GM23338 (cell line): ENCODE measurements at regions not wholly inside any gene's neighbourhood (a gene's known extent, or its start where the extent isn't known, plus 50 kb on each side); places are given as distances from the start of the nearest gene placed in this dataset.

ENCODE experiments used
- ATAC-seq: fragments of 200-7000 bp; cut with Tn5 transposase; 3 replicates; pipeline ENCODE4 v1.9.1; 2020
- DNase-seq: peaks from one replicate; pipeline ENCODE4 v3.0.0-alpha.2; 2015; ENCODE audit warnings: low spot score
- H2AFZ ChIP-seq: fragments of 200-600 bp; sonication (generic); 2 replicates; pipeline ENCODE4 v1.8.0; 2016; ENCODE audit warnings: antibody characterized with exemption, mild to moderate bottlenecking, moderate library complexity
- H3F3A ChIP-seq: fragments of 200-600 bp; sonication (generic); replicated peaks from 2 replicates; pipeline ENCODE4 v1.8.0; 2017; ENCODE audit warnings: antibody characterized with exemption, mixed run types, low read depth
- H3K27ac ChIP-seq: fragments of 200-600 bp; sonication (generic); 2 replicates; pipeline ENCODE4 v1.6.1; 2016; ENCODE audit warnings: low read depth
- H3K27me3 ChIP-seq: fragments of 200-600 bp; sonication (generic); 2 replicates; pipeline ENCODE4 v1.8.0; 2016; ENCODE audit warnings: mild to moderate bottlenecking, mixed run types, moderate library complexity; ENCODE audit not compliant: insufficient read depth
- H3K36me3 ChIP-seq: fragments of 200-600 bp; sonication (generic); 2 replicates; pipeline ENCODE4 v1.8.0; 2016; ENCODE audit warnings: mild to moderate bottlenecking; ENCODE audit not compliant: insufficient read depth
- H3K4me1 ChIP-seq: fragments of 200-600 bp; sonication (generic); 2 replicates; pipeline ENCODE4 v1.8.0; 2016; ENCODE audit warnings: mild to moderate bottlenecking, moderate library complexity; ENCODE audit not compliant: insufficient read depth
- H3K4me2 ChIP-seq: fragments of 200-600 bp; sonication (generic); 2 replicates; pipeline ENCODE4 v1.7.1; 2017; ENCODE audit warnings: mixed run types
- H3K4me3 ChIP-seq: fragments of 200-600 bp; sonication (generic); 2 replicates; pipeline ENCODE4 v1.6.1; 2016; ENCODE audit warnings: mixed run types
- H3K79me2 ChIP-seq: fragments of 200-600 bp; sonication (generic); replicated peaks from 2 replicates; pipeline ENCODE4 v1.8.0; 2017; ENCODE audit warnings: mild to moderate bottlenecking; ENCODE audit not compliant: insufficient read depth
- H3K9me2 ChIP-seq: fragments of 200-600 bp; sonication (generic); 2 replicates; pipeline ENCODE4 v1.8.0; 2017; ENCODE audit not compliant: insufficient read depth
- H4K20me1 ChIP-seq: fragments of 200-600 bp; sonication (generic); replicated peaks from 2 replicates; pipeline ENCODE4 v1.8.0; 2017; ENCODE audit warnings: mild to moderate bottlenecking; ENCODE audit not compliant: insufficient read depth
- H3K27ac Mint-ChIP-seq: 2 replicates; pipeline ENCODE4 v1.8.0; 2020; ENCODE audit warnings: inconsistent platforms, mild to moderate bottlenecking, moderate library complexity, mixed read lengths
- H3K27me3 Mint-ChIP-seq: 3 replicates; pipeline ENCODE4 v1.8.0; 2022; ENCODE audit warnings: low read depth, mild to moderate bottlenecking, moderate library complexity, mixed read lengths, inconsistent platforms; ENCODE audit not compliant: insufficient read depth, poor library complexity
- H3K36me3 Mint-ChIP-seq: 3 replicates; pipeline ENCODE4 v1.8.0; 2021; ENCODE audit warnings: low read depth, mild to moderate bottlenecking, inconsistent platforms, moderate library complexity, mixed read lengths
- H3K4me1 Mint-ChIP-seq: 3 replicates; pipeline ENCODE4 v1.8.0; 2020; ENCODE audit warnings: mild to moderate bottlenecking, inconsistent platforms, mixed read lengths
- H3K4me3 Mint-ChIP-seq: 3 replicates; pipeline ENCODE4 v1.8.0; 2021; ENCODE audit warnings: moderate library complexity, mild to moderate bottlenecking, inconsistent platforms, mixed read lengths
- H3K9me3 Mint-ChIP-seq: 3 replicates; pipeline ENCODE4 v1.8.0; 2020; ENCODE audit warnings: moderate library complexity, mild to moderate bottlenecking, inconsistent platforms, mixed read lengths
- CREB1 ChIP-seq: fragments of 250-450 bp; sonication (Bioruptor Pico); IDR thresholded peaks from 2 replicates; pipeline ENCODE4 v1.5.0; 2020; ENCODE audit warnings: low read depth, mild to moderate bottlenecking, moderate library complexity
- JUNB ChIP-seq: IDR thresholded peaks from one replicate; pipeline ENCODE4 v1.6.1; 2016; ENCODE audit warnings: antibody characterized with exemption; ENCODE audit not compliant: unreplicated experiment
- ZNF114 ChIP-seq: fragments of 250-450 bp; sonication (Bioruptor Pico); IDR thresholded peaks from 2 replicates; pipeline ENCODE4 v1.5.0; 2020; ENCODE audit warnings: mild to moderate bottlenecking, moderate library complexity
- TF ChIP-seq, protein P1 (sequence below): fragments of 250-450 bp; sonication (Bioruptor Pico); IDR thresholded peaks from 2 replicates; pipeline ENCODE4 v1.5.0; 2020; ENCODE audit warnings: mild to moderate bottlenecking, moderate library complexity
- TF ChIP-seq, protein P2 (sequence below), 2 experiments: fragments of 200-600 bp in 1 of 2; sonication (generic) in 1 of 2; conservative IDR thresholded peaks; 2 replicates each; pipeline versions ENCODE4 v1.5.1 to v1.6.1; 2016 to 2017; ENCODE audit warnings: antibody characterized with exemption in 2 of 2, low read depth in 2 of 2, mild to moderate bottlenecking in 2 of 2, moderate library complexity in 1 of 2

DNA sequence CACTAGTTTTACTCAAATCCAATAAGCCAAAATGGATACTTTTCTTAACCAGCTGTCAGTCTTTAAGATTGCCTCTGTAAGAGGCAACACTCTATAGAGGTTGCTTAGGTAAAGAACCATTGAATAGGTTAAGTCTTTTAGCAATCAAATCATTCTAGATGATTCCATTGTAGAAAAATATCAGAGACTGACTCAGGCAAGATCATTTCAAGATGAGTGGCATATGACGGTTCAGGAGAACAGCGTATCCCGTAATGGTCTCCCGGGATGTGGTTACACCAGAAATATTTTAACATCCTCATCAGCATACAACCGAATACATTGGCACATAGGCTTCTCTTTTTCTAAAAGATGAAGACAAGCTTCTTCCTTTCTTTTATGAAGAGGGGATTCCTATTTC, 641.7 kb upstream of the AGA start (continued):
- TF ChIP-seq JUNB (no peak), ZNF114 (CRISPR knock-in tag) (no peak)
- TF ChIP-seq, protein P1, sequence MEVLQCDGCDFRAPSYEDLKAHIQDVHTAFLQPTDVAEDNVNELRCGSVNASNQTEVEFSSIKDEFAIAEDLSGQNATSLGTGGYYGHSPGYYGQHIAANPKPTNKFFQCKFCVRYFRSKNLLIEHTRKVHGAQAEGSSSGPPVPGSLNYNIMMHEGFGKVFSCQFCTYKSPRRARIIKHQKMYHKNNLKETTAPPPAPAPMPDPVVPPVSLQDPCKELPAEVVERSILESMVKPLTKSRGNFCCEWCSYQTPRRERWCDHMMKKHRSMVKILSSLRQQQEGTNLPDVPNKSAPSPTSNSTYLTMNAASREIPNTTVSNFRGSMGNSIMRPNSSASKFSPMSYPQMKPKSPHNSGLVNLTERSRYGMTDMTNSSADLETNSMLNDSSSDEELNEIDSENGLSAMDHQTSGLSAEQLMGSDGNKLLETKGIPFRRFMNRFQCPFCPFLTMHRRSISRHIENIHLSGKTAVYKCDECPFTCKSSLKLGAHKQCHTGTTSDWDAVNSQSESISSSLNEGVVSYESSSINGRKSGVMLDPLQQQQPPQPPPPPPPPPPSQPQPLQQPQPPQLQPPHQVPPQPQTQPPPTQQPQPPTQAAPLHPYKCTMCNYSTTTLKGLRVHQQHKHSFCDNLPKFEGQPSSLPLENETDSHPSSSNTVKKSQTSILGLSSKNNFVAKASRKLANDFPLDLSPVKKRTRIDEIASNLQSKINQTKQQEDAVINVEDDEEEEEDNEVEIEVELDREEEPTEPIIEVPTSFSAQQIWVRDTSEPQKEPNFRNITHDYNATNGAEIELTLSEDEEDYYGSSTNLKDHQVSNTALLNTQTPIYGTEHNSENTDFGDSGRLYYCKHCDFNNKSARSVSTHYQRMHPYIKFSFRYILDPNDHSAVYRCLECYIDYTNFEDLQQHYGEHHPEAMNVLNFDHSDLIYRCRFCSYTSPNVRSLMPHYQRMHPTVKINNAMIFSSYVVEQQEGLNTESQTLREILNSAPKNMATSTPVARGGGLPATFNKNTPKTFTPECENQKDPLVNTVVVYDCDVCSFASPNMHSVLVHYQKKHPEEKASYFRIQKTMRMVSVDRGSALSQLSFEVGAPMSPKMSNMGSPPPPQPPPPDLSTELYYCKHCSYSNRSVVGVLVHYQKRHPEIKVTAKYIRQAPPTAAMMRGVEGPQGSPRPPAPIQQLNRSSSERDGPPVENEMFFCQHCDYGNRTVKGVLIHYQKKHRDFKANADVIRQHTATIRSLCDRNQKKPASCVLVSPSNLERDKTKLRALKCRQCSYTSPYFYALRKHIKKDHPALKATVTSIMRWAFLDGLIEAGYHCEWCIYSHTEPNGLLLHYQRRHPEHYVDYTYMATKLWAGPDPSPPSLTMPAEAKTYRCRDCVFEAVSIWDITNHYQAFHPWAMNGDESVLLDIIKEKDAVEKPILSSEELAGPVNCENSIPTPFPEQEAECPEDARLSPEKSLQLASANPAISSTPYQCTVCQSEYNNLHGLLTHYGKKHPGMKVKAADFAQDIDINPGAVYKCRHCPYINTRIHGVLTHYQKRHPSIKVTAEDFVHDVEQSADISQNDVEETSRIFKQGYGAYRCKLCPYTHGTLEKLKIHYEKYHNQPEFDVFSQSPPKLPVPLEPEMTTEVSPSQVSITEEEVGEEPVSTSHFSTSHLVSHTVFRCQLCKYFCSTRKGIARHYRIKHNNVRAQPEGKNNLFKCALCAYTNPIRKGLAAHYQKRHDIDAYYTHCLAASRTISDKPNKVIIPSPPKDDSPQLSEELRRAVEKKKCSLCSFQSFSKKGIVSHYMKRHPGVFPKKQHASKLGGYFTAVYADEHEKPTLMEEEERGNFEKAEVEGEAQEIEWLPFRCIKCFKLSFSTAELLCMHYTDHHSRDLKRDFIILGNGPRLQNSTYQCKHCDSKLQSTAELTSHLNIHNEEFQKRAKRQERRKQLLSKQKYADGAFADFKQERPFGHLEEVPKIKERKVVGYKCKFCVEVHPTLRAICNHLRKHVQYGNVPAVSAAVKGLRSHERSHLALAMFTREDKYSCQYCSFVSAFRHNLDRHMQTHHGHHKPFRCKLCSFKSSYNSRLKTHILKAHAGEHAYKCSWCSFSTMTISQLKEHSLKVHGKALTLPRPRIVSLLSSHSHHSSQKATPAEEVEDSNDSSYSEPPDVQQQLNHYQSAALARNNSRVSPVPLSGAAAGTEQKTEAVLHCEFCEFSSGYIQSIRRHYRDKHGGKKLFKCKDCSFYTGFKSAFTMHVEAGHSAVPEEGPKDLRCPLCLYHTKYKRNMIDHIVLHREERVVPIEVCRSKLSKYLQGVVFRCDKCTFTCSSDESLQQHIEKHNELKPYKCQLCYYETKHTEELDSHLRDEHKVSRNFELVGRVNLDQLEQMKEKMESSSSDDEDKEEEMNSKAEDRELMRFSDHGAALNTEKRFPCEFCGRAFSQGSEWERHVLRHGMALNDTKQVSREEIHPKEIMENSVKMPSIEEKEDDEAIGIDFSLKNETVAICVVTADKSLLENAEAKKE, result no peak
- TF ChIP-seq, protein P2, sequence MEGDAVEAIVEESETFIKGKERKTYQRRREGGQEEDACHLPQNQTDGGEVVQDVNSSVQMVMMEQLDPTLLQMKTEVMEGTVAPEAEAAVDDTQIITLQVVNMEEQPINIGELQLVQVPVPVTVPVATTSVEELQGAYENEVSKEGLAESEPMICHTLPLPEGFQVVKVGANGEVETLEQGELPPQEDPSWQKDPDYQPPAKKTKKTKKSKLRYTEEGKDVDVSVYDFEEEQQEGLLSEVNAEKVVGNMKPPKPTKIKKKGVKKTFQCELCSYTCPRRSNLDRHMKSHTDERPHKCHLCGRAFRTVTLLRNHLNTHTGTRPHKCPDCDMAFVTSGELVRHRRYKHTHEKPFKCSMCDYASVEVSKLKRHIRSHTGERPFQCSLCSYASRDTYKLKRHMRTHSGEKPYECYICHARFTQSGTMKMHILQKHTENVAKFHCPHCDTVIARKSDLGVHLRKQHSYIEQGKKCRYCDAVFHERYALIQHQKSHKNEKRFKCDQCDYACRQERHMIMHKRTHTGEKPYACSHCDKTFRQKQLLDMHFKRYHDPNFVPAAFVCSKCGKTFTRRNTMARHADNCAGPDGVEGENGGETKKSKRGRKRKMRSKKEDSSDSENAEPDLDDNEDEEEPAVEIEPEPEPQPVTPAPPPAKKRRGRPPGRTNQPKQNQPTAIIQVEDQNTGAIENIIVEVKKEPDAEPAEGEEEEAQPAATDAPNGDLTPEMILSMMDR (conservative IDR thresholded peaks at IDR 0.05; ENCODE audit: low read depth in 2 of 2), result no peak

DNA sequence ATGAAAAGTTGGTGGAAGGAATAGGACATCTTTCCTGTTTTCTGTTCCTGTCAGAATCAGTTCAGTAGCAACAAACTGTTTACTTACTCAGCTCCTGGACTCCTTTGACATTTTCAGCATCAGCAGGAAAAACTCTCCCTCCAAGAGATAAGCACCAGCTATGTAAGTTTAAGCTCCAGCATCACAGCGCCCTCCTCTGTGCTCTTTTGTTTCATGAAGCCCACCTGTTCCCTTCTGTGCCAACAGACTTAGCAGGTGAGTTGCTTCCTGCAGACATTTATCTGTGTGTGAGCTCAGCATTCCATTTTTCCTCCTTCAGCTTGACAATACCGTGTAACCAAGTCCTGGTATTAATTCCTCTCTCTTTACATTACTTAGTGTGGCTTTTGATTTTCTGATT, 644.1 kb upstream of the AGA start:
- H3K4me1 Mint-ChIP-seq, result peaks cover 9% of the 10 kb centered on the region
- H3K36me3 ChIP-seq, result no peaks in the 10 kb centered on the region
- H3K9me2 ChIP-seq, result no peaks in the 10 kb centered on the region
- peaks cover 10% of the 10 kb centered on the region; the same call in 2 of the 3 replicates for H3K36me3 Mint-ChIP-seq
- no peak overlapping the region for H3K4me3 Mint-ChIP-seq
- no peak overlapping the region; the same call in 1 of the 2 replicates for H3K27ac Mint-ChIP-seq
- TF ChIP-seq CREB1 (CRISPR knock-in tag), result no peak
- TF ChIP-seq, protein P2 (conservative IDR thresholded peaks at IDR 0.05; ENCODE audit: low read depth in 2 of 2), result peak; percentile 59 to 86
- H4K20me1 ChIP-seq, result no peaks in the 10 kb centered on the region
- H3K4me1 ChIP-seq, result no peaks in the 10 kb centered on the region; the same call in 1 of the 2 replicates
- H3K27me3 ChIP-seq, result no peaks in the 10 kb centered on the region
- peak; percentile 93 for ATAC-seq
- H3F3A ChIP-seq, result no peaks in the 10 kb centered on the region
- no peak overlapping the region for H3K27ac ChIP-seq
- no peak overlapping the region for H3K4me3 ChIP-seq
- peak; percentile 78 for DNase-seq
- H3K79me2 ChIP-seq, result no peaks in the 10 kb centered on the region
- H3K4me2 ChIP-seq, result no peak overlapping the region
- peak overlapping the region; percentile 80 for H2AFZ ChIP-seq
- peaks cover 6% of the 10 kb centered on the region for H3K9me3 Mint-ChIP-seq
- peaks cover 2% of the 10 kb centered on the region for H3K27me3 Mint-ChIP-seq
